GM12865 (cell line): ENCODE measurements at regions not wholly inside any gene's neighbourhood (a gene's known extent, or its start where the extent isn't known, plus 50 kb on each side); places are given as distances from the start of the nearest gene placed in this dataset.

Experiments
- DNase-seq: peaks from one replicate; pipeline ENCODE4 v3.0.0; 2010; ENCODE audit warnings: low read depth
- H3K4me3 ChIP-seq: 2 replicates; pipeline ENCODE4 v1.5.1; 2011; ENCODE audit warnings: mild to moderate bottlenecking, low read depth, low read length, control low read depth
- CTCF ChIP-seq: IDR thresholded peaks from 2 replicates; pipeline ENCODE4 v1.5.1; 2011; ENCODE audit warnings: low read length, control low read depth, low read depth, inconsistent platforms; ENCODE audit not compliant: insufficient read depth; ENCODE audit errors: missing control alignments

GRCh38 chrX:135632353-135632752, 81.1 kb upstream of the CT45A1 start:
- peak; percentile 53 for DNase-seq
- H3K4me3 ChIP-seq: no peak overlapping the region
- TF ChIP-seq CTCF: peak; percentile 10

DNA sequence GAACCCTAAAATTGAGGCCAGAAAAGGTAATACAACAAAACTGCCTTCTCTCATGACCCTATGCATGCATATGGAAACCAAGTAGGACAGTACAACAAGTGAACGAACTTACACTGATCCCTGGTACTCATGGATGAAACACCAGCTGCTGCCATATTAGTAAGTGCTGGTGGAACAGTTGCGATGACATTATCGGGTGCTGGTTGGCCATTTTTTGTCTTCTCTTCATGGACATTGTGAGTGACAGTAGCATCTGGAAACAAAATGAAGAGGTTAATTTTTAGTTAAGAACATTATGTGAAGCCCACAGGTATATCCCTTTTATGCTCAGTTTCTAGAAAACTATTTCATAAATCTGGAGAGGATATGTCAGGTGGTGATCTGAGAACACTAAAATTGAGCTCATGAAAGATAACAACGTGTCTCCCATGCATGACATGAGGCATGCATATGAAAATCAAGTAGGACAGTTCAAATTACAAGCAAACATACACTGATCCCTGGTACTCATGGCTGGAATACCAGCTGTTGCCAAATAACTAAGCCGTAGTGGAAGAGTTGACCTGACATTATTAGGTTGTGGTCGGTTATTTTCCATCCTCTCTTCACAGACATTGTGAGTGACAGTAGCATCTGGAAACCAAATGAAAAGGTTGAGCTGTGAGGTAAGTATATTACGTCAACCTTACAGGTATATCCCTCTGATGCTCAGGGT, 74.2 kb upstream of the CT45A1 start:
- no peak overlapping the region for H3K4me3 ChIP-seq
- DNase-seq: no peak
- TF ChIP-seq CTCF: no peak

- no peak for TF ChIP-seq CTCF
- H3K4me3 ChIP-seq: no peak overlapping the region
- DNase-seq: no peak
These were observed 69.5 kb upstream of the CT45A1 start for GRCh38 chrX:135643916-135644315.

GRCh38 chrX:135644624-135645023, 68.8 kb upstream of the CT45A1 start:
- no peak for DNase-seq
- no peak overlapping the region for H3K4me3 ChIP-seq
- TF ChIP-seq CTCF: no peak

- no peak for DNase-seq
- TF ChIP-seq CTCF: no peak
- H3K4me3 ChIP-seq: no peak overlapping the region
These were observed 64.4 kb upstream of the CT45A1 start for GRCh38 chrX:135649029-135649428.

GRCh38 chrX:135649561-135649960, 63.9 kb upstream of the CT45A1 start:
- no peak for DNase-seq
- no peak for TF ChIP-seq CTCF
- H3K4me3 ChIP-seq: no peak overlapping the region
